ENCODE measurements at regions not wholly inside any gene's neighbourhood (a gene's known extent, or its start where the extent isn't known, plus 50 kb on each side); places are given as distances from the start of the nearest gene placed in this dataset.
"Not testable (repeated sequence)": the region's sequence is repeated elsewhere in the genome, so short reads cannot be mapped to it uniquely, and the experiment has no call there.

DNA sequence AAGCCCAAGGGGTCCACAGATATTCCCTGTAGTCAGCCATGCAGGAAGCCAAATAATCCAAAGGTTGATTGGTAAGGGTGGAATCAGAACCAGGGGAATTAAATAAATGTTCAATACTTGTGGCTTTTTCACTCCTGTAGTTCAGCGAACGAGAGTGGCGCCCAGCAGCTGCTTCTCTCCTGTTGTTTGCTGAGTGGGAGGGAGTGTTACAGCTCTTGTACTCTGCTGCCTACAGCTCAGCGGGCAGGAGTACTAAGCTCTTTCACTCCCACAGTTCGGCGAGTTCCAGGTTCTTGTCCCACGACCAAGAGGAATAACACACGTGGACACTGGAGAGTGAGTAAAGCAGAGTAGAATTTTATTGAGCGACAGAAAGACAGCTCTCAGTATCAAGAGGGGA is 105.9 kb downstream of the MOBP start:
- WGBS (ENCODE audit: extremely low coverage, insufficient coverage, insufficient read length), result no CpG with 5 or more reads among the region's 9 CpGs
- H3K9me3 ChIP-seq (ENCODE audit: insufficient read depth, low read depth, low read length), result no peaks in the 10 kb centered on the region
- H3K14ac ChIP-seq (ENCODE audit: low read length), result no peak overlapping the region
- no peak overlapping the region for H4K91ac ChIP-seq (ENCODE audit: low read depth, low read length)
- DNase-seq, result no peak
- no peak overlapping the region for H3K4me2 ChIP-seq (ENCODE audit: low read length)
- H3K27me3 ChIP-seq (ENCODE audit: insufficient read depth, low read length), result no peaks in the 10 kb centered on the region
- H4K8ac ChIP-seq (ENCODE audit: low read depth, low read length), result no peak overlapping the region
- peaks cover 0 to 3% of the 10 kb centered on the region in 2 experiments for H3K4me1 ChIP-seq (ENCODE audit: control insufficient read depth in 1 of 2, insufficient read depth in 2 of 2, low read length in 2 of 2)
- H2BK5ac ChIP-seq (ENCODE audit: low read depth, low read length, poor library complexity), result no peak overlapping the region
- H3K4ac ChIP-seq (ENCODE audit: low read depth, low read length), result no peak overlapping the region
- no peak overlapping the region for H4K12ac ChIP-seq (ENCODE audit: low read depth, low read length)
- H3K23ac ChIP-seq (ENCODE audit: low read length), result no peak overlapping the region
- no peaks in the 10 kb centered on the region for H3K36me3 ChIP-seq (ENCODE audit: control insufficient read depth in 1 of 2, insufficient read depth in 2 of 2, low read length in 2 of 2)
- H2AFZ ChIP-seq (ENCODE audit: insufficient read depth, low read length, poor library complexity), result no peak overlapping the region
- no peak overlapping the region for H2BK120ac ChIP-seq (ENCODE audit: insufficient read depth, low read length, poor library complexity)
- no peaks in the 10 kb centered on the region for H3K79me2 ChIP-seq (ENCODE audit: control insufficient read depth, insufficient read depth, low read length, poor library complexity)
- H3K18ac ChIP-seq (ENCODE audit: low read length), result no peak overlapping the region
- no peaks in the 10 kb centered on the region for H3K79me1 ChIP-seq (ENCODE audit: low read length)
- H3K4me3 ChIP-seq (ENCODE audit: low read depth, low read length), result no peak overlapping the region
- H3K27ac ChIP-seq (ENCODE audit: low read depth, low read length), result no peak overlapping the region
- no peak overlapping the region for H3K9ac ChIP-seq (ENCODE audit: low read length)
- H2AK5ac ChIP-seq (ENCODE audit: low read length), result no peak overlapping the region
- H2BK12ac ChIP-seq (ENCODE audit: low read length), result no peak overlapping the region

DNA sequence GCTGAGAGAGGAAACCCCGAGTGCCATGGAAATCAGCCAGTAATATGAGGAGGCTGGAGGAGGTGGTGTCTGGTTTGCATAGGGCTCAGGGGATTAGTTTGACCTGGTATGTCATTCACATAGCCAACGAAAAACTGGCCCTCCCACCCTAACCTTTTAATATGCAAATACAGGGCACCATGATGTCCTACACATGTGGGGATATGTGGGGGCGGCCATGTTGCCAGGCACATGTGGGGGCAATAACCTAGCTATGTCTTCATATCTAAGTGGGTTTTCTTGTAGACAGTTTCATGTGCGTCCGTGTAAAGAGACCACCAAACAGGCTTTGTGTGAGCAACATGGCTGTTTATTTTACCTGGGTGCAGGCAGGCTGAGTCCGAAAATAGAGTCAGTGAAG is 110.1 kb downstream of the MOBP start:
- no peak for DNase-seq
- Histone ChIP-seq H3K36me3 (ENCODE audit: control insufficient read depth in 1 of 2, insufficient read depth in 2 of 2, low read length in 2 of 2) (no peaks in the 10 kb centered on the region), H3K4me1 (ENCODE audit: control insufficient read depth in 1 of 2, insufficient read depth in 2 of 2, low read length in 2 of 2) (peaks cover 0 to 3% of the 10 kb centered on the region in 2 experiments), H3K23ac (ENCODE audit: low read length) (no peak overlapping the region), H4K8ac (ENCODE audit: low read depth, low read length) (no peak overlapping the region), H3K79me1 (ENCODE audit: low read length) (no peaks in the 10 kb centered on the region), H2BK5ac (ENCODE audit: low read depth, low read length, poor library complexity) (no peak overlapping the region), H2BK12ac (ENCODE audit: low read length) (no peak overlapping the region), H3K79me2 (ENCODE audit: control insufficient read depth, insufficient read depth, low read length, poor library complexity) (no peaks in the 10 kb centered on the region), H3K4me2 (ENCODE audit: low read length) (no peak overlapping the region), H3K4ac (ENCODE audit: low read depth, low read length) (no peak overlapping the region), H3K4me3 (ENCODE audit: low read depth, low read length) (no peak overlapping the region), H4K91ac (ENCODE audit: low read depth, low read length) (no peak overlapping the region), H3K9ac (ENCODE audit: low read length) (no peak overlapping the region), H4K12ac (ENCODE audit: low read depth, low read length) (no peak overlapping the region), H2AFZ (ENCODE audit: insufficient read depth, low read length, poor library complexity) (no peak overlapping the region), H3K14ac (ENCODE audit: low read length) (no peak overlapping the region), H3K9me3 (ENCODE audit: insufficient read depth, low read depth, low read length) (no peaks in the 10 kb centered on the region), H3K27ac (ENCODE audit: low read depth, low read length) (no peak overlapping the region), H2AK5ac (ENCODE audit: low read length) (no peak overlapping the region), H3K18ac (ENCODE audit: low read length) (no peak overlapping the region), H3K27me3 (ENCODE audit: insufficient read depth, low read length) (no peaks in the 10 kb centered on the region), H2BK120ac (ENCODE audit: insufficient read depth, low read length, poor library complexity) (no peak overlapping the region)
- no CpG with 5 or more reads among the region's 6 CpGs for WGBS (ENCODE audit: extremely low coverage, insufficient coverage, insufficient read length)

DNA sequence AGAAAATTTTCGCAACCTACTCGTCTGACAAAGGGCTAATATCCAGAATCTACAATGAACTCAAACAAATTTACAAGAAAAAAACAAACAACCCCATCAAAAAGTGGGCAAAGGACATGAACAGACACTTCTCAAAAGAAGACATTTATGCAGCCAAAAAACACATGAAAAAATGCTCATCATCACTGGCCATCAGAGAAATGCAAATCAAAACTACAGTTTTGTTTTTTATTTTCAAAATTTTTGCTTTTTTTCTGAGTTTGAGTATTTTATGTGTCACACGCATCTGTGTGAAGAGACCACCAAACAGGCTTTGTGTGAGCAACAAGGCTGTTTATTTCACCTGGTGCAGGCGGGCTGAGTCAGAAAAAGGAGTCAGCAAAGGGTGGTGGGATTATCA is 118.7 kb downstream of the MOBP start:
- H3K36me3 ChIP-seq (ENCODE audit: control insufficient read depth in 1 of 2, insufficient read depth in 2 of 2, low read length in 2 of 2); H4K8ac ChIP-seq (ENCODE audit: low read depth, low read length); H4K91ac ChIP-seq (ENCODE audit: low read depth, low read length); H3K4me1 ChIP-seq (ENCODE audit: control insufficient read depth in 1 of 2, insufficient read depth in 2 of 2, low read length in 2 of 2); H3K79me2 ChIP-seq (ENCODE audit: control insufficient read depth, insufficient read depth, low read length, poor library complexity); H3K23ac ChIP-seq (ENCODE audit: low read length); H3K9ac ChIP-seq (ENCODE audit: low read length); H3K27ac ChIP-seq (ENCODE audit: low read depth, low read length); H2AFZ ChIP-seq (ENCODE audit: insufficient read depth, low read length, poor library complexity); H3K79me1 ChIP-seq (ENCODE audit: low read length); DNase-seq; H3K9me3 ChIP-seq (ENCODE audit: insufficient read depth, low read depth, low read length); H3K4me3 ChIP-seq (ENCODE audit: low read depth, low read length); H3K14ac ChIP-seq (ENCODE audit: low read length); H3K18ac ChIP-seq (ENCODE audit: low read length); H3K27me3 ChIP-seq (ENCODE audit: insufficient read depth, low read length); H3K4me2 ChIP-seq (ENCODE audit: low read length); H4K12ac ChIP-seq (ENCODE audit: low read depth, low read length); H2AK5ac ChIP-seq (ENCODE audit: low read length); H3K4ac ChIP-seq (ENCODE audit: low read depth, low read length); H2BK12ac ChIP-seq (ENCODE audit: low read length); H2BK5ac ChIP-seq (ENCODE audit: low read depth, low read length, poor library complexity); H2BK120ac ChIP-seq (ENCODE audit: insufficient read depth, low read length, poor library complexity): not testable (repeated sequence)
- WGBS (ENCODE audit: extremely low coverage, insufficient coverage, insufficient read length), result no CpG with 5 or more reads among the region's 4 CpGs

DNA sequence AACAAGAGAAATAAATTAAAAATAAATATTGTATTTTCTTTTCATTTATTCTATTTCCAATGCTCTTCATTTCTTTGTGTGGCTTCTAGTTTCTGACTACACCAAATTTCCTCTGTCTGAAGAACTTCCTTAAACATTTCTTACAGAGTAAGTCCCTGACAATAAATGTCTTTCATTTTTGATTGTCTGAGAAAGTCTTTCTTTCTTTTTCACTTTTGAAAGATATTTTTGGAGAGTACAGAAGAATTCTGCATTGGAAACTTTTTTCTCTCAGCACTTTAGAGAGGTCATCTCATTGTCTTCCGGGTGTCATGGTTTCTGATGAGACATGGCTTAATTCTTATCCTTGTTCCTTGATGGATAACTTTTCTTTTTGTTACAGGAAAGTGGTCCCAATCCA is 119.6 kb downstream of the MOBP start:
- Histone ChIP-seq H3K4me3 (ENCODE audit: low read depth, low read length) (no peak overlapping the region), H2AK5ac (ENCODE audit: low read length) (no peak overlapping the region), H4K12ac (ENCODE audit: low read depth, low read length) (no peak overlapping the region), H3K79me2 (ENCODE audit: control insufficient read depth, insufficient read depth, low read length, poor library complexity) (no peaks in the 10 kb centered on the region), H3K9ac (ENCODE audit: low read length) (no peak overlapping the region), H2BK120ac (ENCODE audit: insufficient read depth, low read length, poor library complexity) (no peak overlapping the region), H3K79me1 (ENCODE audit: low read length) (no peaks in the 10 kb centered on the region), H3K4me1 (ENCODE audit: control insufficient read depth in 1 of 2, insufficient read depth in 2 of 2, low read length in 2 of 2) (no peaks in the 10 kb centered on the region), H3K9me3 (ENCODE audit: insufficient read depth, low read depth, low read length) (no peaks in the 10 kb centered on the region), H3K4ac (ENCODE audit: low read depth, low read length) (no peak overlapping the region), H3K14ac (ENCODE audit: low read length) (no peak overlapping the region), H3K4me2 (ENCODE audit: low read length) (no peak overlapping the region), H4K91ac (ENCODE audit: low read depth, low read length) (no peak overlapping the region), H3K18ac (ENCODE audit: low read length) (no peak overlapping the region), H3K27me3 (ENCODE audit: insufficient read depth, low read length) (no peaks in the 10 kb centered on the region), H3K23ac (ENCODE audit: low read length) (no peak overlapping the region), H2BK5ac (ENCODE audit: low read depth, low read length, poor library complexity) (no peak overlapping the region), H2AFZ (ENCODE audit: insufficient read depth, low read length, poor library complexity) (no peak overlapping the region), H2BK12ac (ENCODE audit: low read length) (no peak overlapping the region), H3K36me3 (ENCODE audit: control insufficient read depth in 1 of 2, insufficient read depth in 2 of 2, low read length in 2 of 2) (no peaks in the 10 kb centered on the region), H4K8ac (ENCODE audit: low read depth, low read length) (no peak overlapping the region), H3K27ac (ENCODE audit: low read depth, low read length) (no peak overlapping the region)
- WGBS (ENCODE audit: extremely low coverage, insufficient coverage, insufficient read length), result no CpG with 5 or more reads among the region's 1 CpG
- no peak for DNase-seq

Data from trophoblast cell (in vitro differentiated cells and primary cell).